ENCODE measurements at regions not wholly inside any gene's neighbourhood (a gene's known extent, or its start where the extent isn't known, plus 50 kb on each side); places are given as distances from the start of the nearest gene placed in this dataset.
"Not testable (repeated sequence)": the region's sequence is repeated elsewhere in the genome, so short reads cannot be mapped to it uniquely, and the experiment has no call there.

GRCh38 chr6:19608546-19608945 lies 228.6 kb upstream of the ID4 start:
- DNase-seq (ENCODE audit: low read depth) = no peak

GRCh38 chr6:19609972-19610641 lies 227.1 kb upstream of the ID4 start:
- DNase-seq (ENCODE audit: low read depth) = no peak

GRCh38 chr6:19612672-19613466 lies 224.3 kb upstream of the ID4 start:
- not testable (repeated sequence) for DNase-seq (ENCODE audit: low read depth)

- DNase-seq (ENCODE audit: low read depth) = no peak
These were observed 223.5 kb upstream of the ID4 start for GRCh38 chr6:19613678-19614077.

- no peak for DNase-seq (ENCODE audit: low read depth)
These were observed 221.1 kb upstream of the ID4 start for GRCh38 chr6:19616022-19616421.

- DNase-seq (ENCODE audit: low read depth) = no peak
These were observed 204.9 kb upstream of the ID4 start for GRCh38 chr6:19632230-19632629.

- DNase-seq (ENCODE audit: low read depth) = no peak
These were observed 204.4 kb upstream of the ID4 start for GRCh38 chr6:19632786-19633185.

- DNase-seq (ENCODE audit: low read depth) = no peak
These were observed 201.4 kb upstream of the ID4 start for GRCh38 chr6:19635728-19636127.

GRCh38 chr6:19637010-19637409 lies 200.2 kb upstream of the ID4 start:
- DNase-seq (ENCODE audit: low read depth) = no peak

GRCh38 chr6:19638931-19639330 lies 198.2 kb upstream of the ID4 start:
- no peak for DNase-seq (ENCODE audit: low read depth)

- DNase-seq (ENCODE audit: low read depth) = no peak
These were observed 193.9 kb upstream of the ID4 start for GRCh38 chr6:19643287-19643686.

- DNase-seq (ENCODE audit: low read depth) = no peak
These were observed 193.5 kb upstream of the ID4 start for GRCh38 chr6:19643713-19644112.

GRCh38 chr6:19655744-19656143 lies 181.4 kb upstream of the ID4 start:
- DNase-seq (ENCODE audit: low read depth) = no peak

- no peak for DNase-seq (ENCODE audit: low read depth)
These were observed 176.9 kb upstream of the ID4 start for GRCh38 chr6:19660123-19660910.

- DNase-seq (ENCODE audit: low read depth) = no peak
These were observed 174.3 kb upstream of the ID4 start for GRCh38 chr6:19662911-19663310.

- DNase-seq (ENCODE audit: low read depth) = no peak
These were observed 173.7 kb upstream of the ID4 start for GRCh38 chr6:19663479-19663878.

- DNase-seq (ENCODE audit: low read depth) = no peak
These were observed 173.1 kb upstream of the ID4 start for GRCh38 chr6:19664050-19664449.

GRCh38 chr6:19664878-19665612 lies 172.1 kb upstream of the ID4 start:
- no peak for DNase-seq (ENCODE audit: low read depth)

- DNase-seq (ENCODE audit: low read depth) = no peak
These were observed 171.6 kb upstream of the ID4 start for GRCh38 chr6:19665613-19665909.

GRCh38 chr6:19668710-19669109 lies 168.5 kb upstream of the ID4 start:
- DNase-seq (ENCODE audit: low read depth) = no peak

GRCh38 chr6:19669206-19669605 lies 168.0 kb upstream of the ID4 start:
- no peak for DNase-seq (ENCODE audit: low read depth)

GRCh38 chr6:19682859-19683258 lies 154.3 kb upstream of the ID4 start:
- no peak for DNase-seq (ENCODE audit: low read depth)

Measured in renal cortical epithelial cell (primary cell).